Vagina (tissue), 2 donors: ENCODE measurements at regions not wholly inside any gene's neighbourhood (a gene's known extent, or its start where the extent isn't known, plus 50 kb on each side); places are given as distances from the start of the nearest gene placed in this dataset.

Experiments used
- DNase-seq, 2 donors: peaks; one replicate each; pipeline ENCODE4 v3.0.0-alpha.2; 2017; ENCODE audit errors: extremely low spot score in 2 of 2
- H3K27ac ChIP-seq: fragments of 200-600 bp; sonication (generic); one replicate; pipeline ENCODE4 v1.5.1; 2019
- H3K27me3 ChIP-seq: fragments of 200-600 bp; sonication (generic); one replicate; pipeline ENCODE4 v1.5.1; 2019
- H3K36me3 ChIP-seq, 2 donors: fragments of 200-600 bp; sonication (generic); one replicate each; pipeline ENCODE4 v1.5.1; 2017 to 2019
- H3K4me1 ChIP-seq: fragments of 200-600 bp; sonication (generic); one replicate; pipeline ENCODE4 v1.5.1; 2019
- H3K4me3 ChIP-seq, 2 donors: fragments of 200-600 bp; sonication (generic); 1 replicate in 1 of 2; 2 replicates in 1 of 2; pipeline ENCODE4 v1.5.1; 2016 to 2019
- H3K9me3 ChIP-seq: fragments of 200-600 bp; sonication (generic); one replicate; pipeline ENCODE4 v1.5.1; 2019
- CTCF ChIP-seq, 3 experiments: fragments of 450-650 bp in 2 of 3; fragments of 200-600 bp in 1 of 3; sonication (generic) in 1 of 3; IDR thresholded peaks; one replicate each; pipeline ENCODE4 v1.5.1; 2017 to 2019; ENCODE audit warnings: antibody characterized with exemption in 3 of 3, mild to moderate bottlenecking in 2 of 3, moderate library complexity in 2 of 3
- POLR2A ChIP-seq, 2 donors: fragments of 450-650 bp; IDR thresholded peaks; one replicate each; pipeline ENCODE4 v1.6.1; 2017; ENCODE audit warnings: antibody characterized with exemption in 2 of 2, mild to moderate bottlenecking in 2 of 2, moderate library complexity in 2 of 2
- POLR2AphosphoS5 ChIP-seq, 2 donors: sonication (generic); formaldehyde crosslinking; IDR thresholded peaks; one replicate each; pipeline ENCODE4 v1.9.0; 2017; ENCODE audit warnings: antibody characterized with exemption in 2 of 2, mild to moderate bottlenecking in 2 of 2, low read depth in 1 of 2; ENCODE audit not compliant: insufficient read depth in 1 of 2
- intact Hi-C: fragments of 100-400 bp; cut with DNase I; formaldehyde crosslinking; loops from one replicate; pipeline ENCODE4 v1.15.1; 2023

- no peaks in the 10 kb centered on the region for H3K36me3 ChIP-seq
- H3K9me3 ChIP-seq, result no peaks in the 10 kb centered on the region
- no peak overlapping the region for H3K4me3 ChIP-seq
- TF ChIP-seq POLR2AphosphoS5 (IDR thresholded peaks at IDR 0.05; ENCODE audit: insufficient read depth in 1 of 2, low read depth in 1 of 2), result no peak
- no peak for TF ChIP-seq CTCF (IDR thresholded peaks at IDR 0.05)
- TF ChIP-seq POLR2A (IDR thresholded peaks at IDR 0.05), result no peak
- H3K27me3 ChIP-seq, result no peaks in the 10 kb centered on the region
- peaks cover 8% of the 10 kb centered on the region for H3K4me1 ChIP-seq
- intact Hi-C loops, result no loop called here
- no peak for DNase-seq
- no peak overlapping the region for H3K27ac ChIP-seq
These were observed 130.9 kb upstream of the TANK start for GRCh38 chr2:161029321-161029720.

GRCh38 chr2:161030260-161031063 is 129.8 kb upstream of the TANK start:
- intact Hi-C loops, result no loop called here
- Histone ChIP-seq H3K4me3 (no peak overlapping the region), H3K36me3 (no peaks in the 10 kb centered on the region), H3K27me3 (no peaks in the 10 kb centered on the region), H3K4me1 (peaks cover 8% of the 10 kb centered on the region), H3K27ac (peak overlapping the region; percentile 68), H3K9me3 (no peaks in the 10 kb centered on the region)
- DNase-seq, result peak in 1 of 2 donors; percentile 91
- TF ChIP-seq POLR2A (IDR thresholded peaks at IDR 0.05) (no peak), POLR2AphosphoS5 (IDR thresholded peaks at IDR 0.05; ENCODE audit: insufficient read depth in 1 of 2, low read depth in 1 of 2) (peak; percentile 27 to 89), CTCF (IDR thresholded peaks at IDR 0.05) (no peak)

- H3K27ac ChIP-seq, result no peak overlapping the region
- no peaks in the 10 kb centered on the region for H3K36me3 ChIP-seq
- peaks cover 8% of the 10 kb centered on the region for H3K4me1 ChIP-seq
- H3K27me3 ChIP-seq, result no peaks in the 10 kb centered on the region
- no peaks in the 10 kb centered on the region for H3K9me3 ChIP-seq
- intact Hi-C loops, result no loop called here
- H3K4me3 ChIP-seq, result no peak overlapping the region
- no peak for TF ChIP-seq POLR2AphosphoS5 (IDR thresholded peaks at IDR 0.05; ENCODE audit: insufficient read depth in 1 of 2, low read depth in 1 of 2)
- TF ChIP-seq CTCF (IDR thresholded peaks at IDR 0.05), result no peak
- no peak for TF ChIP-seq POLR2A (IDR thresholded peaks at IDR 0.05)
- no peak for DNase-seq
These were observed 128.7 kb upstream of the TANK start for GRCh38 chr2:161031511-161031910.

- no peak for DNase-seq
- Histone ChIP-seq H3K27ac (no peak overlapping the region), H3K4me3 (no peak overlapping the region), H3K36me3 (no peaks in the 10 kb centered on the region), H3K9me3 (no peaks in the 10 kb centered on the region), H3K4me1 (peaks cover 8% of the 10 kb centered on the region), H3K27me3 (no peaks in the 10 kb centered on the region)
- TF ChIP-seq CTCF (IDR thresholded peaks at IDR 0.05) (no peak), POLR2A (IDR thresholded peaks at IDR 0.05) (no peak), POLR2AphosphoS5 (IDR thresholded peaks at IDR 0.05; ENCODE audit: insufficient read depth in 1 of 2, low read depth in 1 of 2) (no peak)
- intact Hi-C loops, result no loop called here
These were observed 127.6 kb upstream of the TANK start for GRCh38 chr2:161032635-161033034.

- Histone ChIP-seq H3K36me3 (no peaks in the 10 kb centered on the region), H3K4me3 (no peak overlapping the region), H3K27me3 (no peaks in the 10 kb centered on the region), H3K4me1 (peaks cover 8% of the 10 kb centered on the region), H3K9me3 (no peaks in the 10 kb centered on the region), H3K27ac (no peak overlapping the region)
- TF ChIP-seq POLR2AphosphoS5 (IDR thresholded peaks at IDR 0.05; ENCODE audit: insufficient read depth in 1 of 2, low read depth in 1 of 2), result no peak
- intact Hi-C loops, result no loop called here
- no peak for DNase-seq
These were observed 127.1 kb upstream of the TANK start for GRCh38 chr2:161033059-161033660.
